ENCODE measurements at regions not wholly inside any gene's neighbourhood (a gene's known extent, or its start where the extent isn't known, plus 50 kb on each side); places are given as distances from the start of the nearest gene placed in this dataset.

GRCh38 chr4:81353861-81354260 lies 117.8 kb downstream of the RASGEF1B start:
- Histone ChIP-seq H3K4me3 (ENCODE audit: low read length) (no peak overlapping the region), H3F3A (ENCODE audit: insufficient read depth, low read length, poor library complexity, severe bottlenecking) (no peaks in the 10 kb centered on the region), H3K4me2 (ENCODE audit: low read length) (no peak overlapping the region), H2AFZ (ENCODE audit: low read depth, low read length) (no peak overlapping the region), H3K9me2 (ENCODE audit: insufficient read depth, low read length) (no peaks in the 10 kb centered on the region), H3K27me3 (ENCODE audit: insufficient read depth, low read depth, low read length) (no peaks in the 10 kb centered on the region), H3K79me2 (replicated peaks; ENCODE audit: insufficient read depth, low read length) (no peaks in the 10 kb centered on the region), H3K27ac (ENCODE audit: low read length) (no peak overlapping the region), H3K9me3 (ENCODE audit: low read length) (no peaks in the 10 kb centered on the region), H3K9ac (ENCODE audit: low read length) (no peak overlapping the region), H3K36me3 (ENCODE audit: insufficient read depth, low read length) (no peaks in the 10 kb centered on the region), H4K20me1 (ENCODE audit: insufficient read depth) (no peaks in the 10 kb centered on the region)
- TF ChIP-seq SMC3 (conservative IDR thresholded peaks at IDR 0.05; ENCODE audit: poor library complexity) = no peak
- no peak for TF ChIP-seq RAD21 (conservative IDR thresholded peaks at IDR 0.05)
- no peak for TF ChIP-seq EP300 (conservative IDR thresholded peaks at IDR 0.05; ENCODE audit: poor library complexity, severe bottlenecking)
- TF ChIP-seq EZH2 (IDR thresholded peaks at IDR 0.05; ENCODE audit: borderline replicate concordance, insufficient read depth, low read length, poor library complexity, severe bottlenecking) = no peak
- TF ChIP-seq TAF1 (IDR thresholded peaks at IDR 0.05; ENCODE audit: low read depth) = no peak
- TF ChIP-seq POLR2AphosphoS5 (IDR thresholded peaks at IDR 0.05) = no peak
- TF ChIP-seq MXI1 (conservative IDR thresholded peaks at IDR 0.05; ENCODE audit: poor library complexity, severe bottlenecking) = no peak
- TF ChIP-seq REST (IDR thresholded peaks at IDR 0.05; ENCODE audit: borderline replicate concordance) = no peak
- TF ChIP-seq CTCF (IDR thresholded peaks at IDR 0.05; ENCODE audit: poor library complexity, severe bottlenecking) = no peak

GRCh38 chr4:81352446-81352835 lies 119.3 kb downstream of the RASGEF1B start:
- H3K9me2 ChIP-seq (ENCODE audit: insufficient read depth, low read length) = no peaks in the 10 kb centered on the region
- H4K20me1 ChIP-seq (ENCODE audit: insufficient read depth) = no peaks in the 10 kb centered on the region
- H3K4me3 ChIP-seq (ENCODE audit: low read length) = no peak overlapping the region
- no peak for TF ChIP-seq SMC3 (conservative IDR thresholded peaks at IDR 0.05; ENCODE audit: poor library complexity)
- no peak for TF ChIP-seq TAF1 (IDR thresholded peaks at IDR 0.05; ENCODE audit: low read depth)
- no peak for TF ChIP-seq MXI1 (conservative IDR thresholded peaks at IDR 0.05; ENCODE audit: poor library complexity, severe bottlenecking)
- no peak for TF ChIP-seq REST (IDR thresholded peaks at IDR 0.05; ENCODE audit: borderline replicate concordance)
- no peak for TF ChIP-seq POLR2AphosphoS5 (IDR thresholded peaks at IDR 0.05)
- no peak for TF ChIP-seq CTCF (IDR thresholded peaks at IDR 0.05; ENCODE audit: poor library complexity, severe bottlenecking)
- TF ChIP-seq EZH2 (IDR thresholded peaks at IDR 0.05; ENCODE audit: borderline replicate concordance, insufficient read depth, low read length, poor library complexity, severe bottlenecking) = no peak
- TF ChIP-seq EP300 (conservative IDR thresholded peaks at IDR 0.05; ENCODE audit: poor library complexity, severe bottlenecking) = no peak
- no peak for TF ChIP-seq RAD21 (conservative IDR thresholded peaks at IDR 0.05)
- no peaks in the 10 kb centered on the region for H3K27me3 ChIP-seq (ENCODE audit: insufficient read depth, low read depth, low read length)
- H2AFZ ChIP-seq (ENCODE audit: low read depth, low read length) = no peak overlapping the region
- H3F3A ChIP-seq (ENCODE audit: insufficient read depth, low read length, poor library complexity, severe bottlenecking) = no peaks in the 10 kb centered on the region
- no peak overlapping the region for H3K27ac ChIP-seq (ENCODE audit: low read length)
- no peak overlapping the region for H3K9ac ChIP-seq (ENCODE audit: low read length)
- H3K36me3 ChIP-seq (ENCODE audit: insufficient read depth, low read length) = no peaks in the 10 kb centered on the region
- H3K4me2 ChIP-seq (ENCODE audit: low read length) = no peak overlapping the region
- no peaks in the 10 kb centered on the region for H3K9me3 ChIP-seq (ENCODE audit: low read length)
- H3K79me2 ChIP-seq (replicated peaks; ENCODE audit: insufficient read depth, low read length) = no peaks in the 10 kb centered on the region

All from neural cell (in vitro differentiated cells).